ENCODE measurements at regions not wholly inside any gene's neighbourhood (a gene's known extent, or its start where the extent isn't known, plus 50 kb on each side); places are given as distances from the start of the nearest gene placed in this dataset.

- BruUV-seq (replicated peaks) = no TSS peak
- Histone ChIP-seq H4K20me1 (ENCODE audit: insufficient read depth, low read length) (no peaks in the 10 kb centered on the region), H3K79me2 (ENCODE audit: insufficient read depth, low read depth, low read length) (no peaks in the 10 kb centered on the region), H3K4me1 (ENCODE audit: insufficient read depth, low read length, poor library complexity, severe bottlenecking) (no peaks in the 10 kb centered on the region), H3K9me2 (ENCODE audit: insufficient read depth, low read length) (no peaks in the 10 kb centered on the region), H3K9me3 (ENCODE audit: low read length) (no peaks in the 10 kb centered on the region), H3K36me3 (ENCODE audit: insufficient read depth, low read length) (no peaks in the 10 kb centered on the region), H3K4me2 (ENCODE audit: low read length) (no peak overlapping the region), H3K27ac (ENCODE audit: low read depth, low read length, poor library complexity, severe bottlenecking) (no peak overlapping the region), H3K4me3 (ENCODE audit: low read depth, low read length, poor library complexity, severe bottlenecking) (no peak overlapping the region), H2AFZ (ENCODE audit: low read length) (no peak overlapping the region)
- DNase-seq (ENCODE audit: low spot score) = no peak
- TF ChIP-seq EZH2phosphoT487 (IDR thresholded peaks at IDR 0.05; ENCODE audit: borderline replicate concordance, low read depth, low read length) (no peak), CTCF (conservative IDR thresholded peaks at IDR 0.05; ENCODE audit: low read length) (no peak)
- CTCF ChIA-PET (ENCODE audit: unreplicated experiment) = no interaction called here
- intact Hi-C loops (cut with micrococcal nuclease; ENCODE audit: unreplicated experiment) = no loop called here
- POLR2A ChIA-PET = no interaction called here
Observed at GRCh38 chr20:63084563-63084927, 77.8 kb upstream of the BHLHE23 start.

- no peaks in the 10 kb centered on the region for H4K20me1 ChIP-seq (ENCODE audit: insufficient read depth, low read length)
- ChIA-PET CTCF (ENCODE audit: unreplicated experiment) (no interaction called here), POLR2A (no interaction called here)
- H3K36me3 ChIP-seq (ENCODE audit: insufficient read depth, low read length) = no peaks in the 10 kb centered on the region
- TF ChIP-seq CTCF (conservative IDR thresholded peaks at IDR 0.05; ENCODE audit: low read length) (no peak), EZH2phosphoT487 (IDR thresholded peaks at IDR 0.05; ENCODE audit: borderline replicate concordance, low read depth, low read length) (no peak)
- no peak overlapping the region for H3K4me3 ChIP-seq (ENCODE audit: low read depth, low read length, poor library complexity, severe bottlenecking)
- H3K4me2 ChIP-seq (ENCODE audit: low read length) = no peak overlapping the region
- H3K9me3 ChIP-seq (ENCODE audit: low read length) = no peaks in the 10 kb centered on the region
- H3K27ac ChIP-seq (ENCODE audit: low read depth, low read length, poor library complexity, severe bottlenecking) = no peak overlapping the region
- no peaks in the 10 kb centered on the region for H3K4me1 ChIP-seq (ENCODE audit: insufficient read depth, low read length, poor library complexity, severe bottlenecking)
- no peak for DNase-seq (ENCODE audit: low spot score)
- no peaks in the 10 kb centered on the region for H3K79me2 ChIP-seq (ENCODE audit: insufficient read depth, low read depth, low read length)
- no peak overlapping the region for H2AFZ ChIP-seq (ENCODE audit: low read length)
- intact Hi-C loops (cut with micrococcal nuclease; ENCODE audit: unreplicated experiment) = no loop called here
- no TSS peak for BruUV-seq (replicated peaks)
- H3K9me2 ChIP-seq (ENCODE audit: insufficient read depth, low read length) = no peaks in the 10 kb centered on the region
Observed at GRCh38 chr20:63083831-63084562, 77.2 kb upstream of the BHLHE23 start.

GRCh38 chr20:63082939-63083735, 76.4 kb upstream of the BHLHE23 start:
- Histone ChIP-seq H3K9me3 (ENCODE audit: low read length) (no peaks in the 10 kb centered on the region), H3K27ac (ENCODE audit: low read depth, low read length, poor library complexity, severe bottlenecking) (no peak overlapping the region), H3K36me3 (ENCODE audit: insufficient read depth, low read length) (no peaks in the 10 kb centered on the region), H3K4me1 (ENCODE audit: insufficient read depth, low read length, poor library complexity, severe bottlenecking) (no peaks in the 10 kb centered on the region), H3K9me2 (ENCODE audit: insufficient read depth, low read length) (no peaks in the 10 kb centered on the region), H3K79me2 (ENCODE audit: insufficient read depth, low read depth, low read length) (no peaks in the 10 kb centered on the region), H2AFZ (ENCODE audit: low read length) (no peak overlapping the region), H3K4me2 (ENCODE audit: low read length) (no peak overlapping the region), H4K20me1 (ENCODE audit: insufficient read depth, low read length) (no peaks in the 10 kb centered on the region), H3K4me3 (ENCODE audit: low read depth, low read length, poor library complexity, severe bottlenecking) (no peak overlapping the region)
- CTCF ChIA-PET (ENCODE audit: unreplicated experiment) = no interaction called here
- intact Hi-C loops (cut with micrococcal nuclease; ENCODE audit: unreplicated experiment) = no loop called here
- BruUV-seq (replicated peaks) = no TSS peak
- POLR2A ChIA-PET = no interaction called here
- TF ChIP-seq CTCF (conservative IDR thresholded peaks at IDR 0.05; ENCODE audit: low read length) = no peak
- no peak for TF ChIP-seq EZH2phosphoT487 (IDR thresholded peaks at IDR 0.05; ENCODE audit: borderline replicate concordance, low read depth, low read length)
- no peak for DNase-seq (ENCODE audit: low spot score)
